ENCODE measurements at regions not wholly inside any gene's neighbourhood (a gene's known extent, or its start where the extent isn't known, plus 50 kb on each side); places are given as distances from the start of the nearest gene placed in this dataset.
"Not testable (repeated sequence)": the region's sequence is repeated elsewhere in the genome, so short reads cannot be mapped to it uniquely, and the experiment has no call there.

DNA sequence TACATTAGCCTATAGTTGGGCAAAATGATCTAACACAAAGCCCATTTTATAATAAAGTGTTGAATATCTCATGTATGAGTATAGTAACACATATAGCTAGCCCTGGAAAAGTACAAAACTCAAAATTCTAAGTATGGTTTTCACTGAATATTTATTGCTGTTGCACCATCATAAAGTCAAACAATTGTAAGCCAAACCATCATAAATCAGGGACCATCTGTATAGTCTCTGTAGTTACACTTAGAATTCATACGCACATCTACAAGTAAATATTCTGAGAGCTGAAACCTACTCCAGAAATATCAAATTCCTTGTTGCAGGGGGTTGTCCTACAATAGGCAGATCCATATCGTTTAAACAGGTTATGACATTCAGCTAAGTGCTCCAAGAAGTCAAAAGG is 817.3 kb downstream of the BCKDHB start:
- DNase-seq (ENCODE audit: low read depth) = no peak

DNA sequence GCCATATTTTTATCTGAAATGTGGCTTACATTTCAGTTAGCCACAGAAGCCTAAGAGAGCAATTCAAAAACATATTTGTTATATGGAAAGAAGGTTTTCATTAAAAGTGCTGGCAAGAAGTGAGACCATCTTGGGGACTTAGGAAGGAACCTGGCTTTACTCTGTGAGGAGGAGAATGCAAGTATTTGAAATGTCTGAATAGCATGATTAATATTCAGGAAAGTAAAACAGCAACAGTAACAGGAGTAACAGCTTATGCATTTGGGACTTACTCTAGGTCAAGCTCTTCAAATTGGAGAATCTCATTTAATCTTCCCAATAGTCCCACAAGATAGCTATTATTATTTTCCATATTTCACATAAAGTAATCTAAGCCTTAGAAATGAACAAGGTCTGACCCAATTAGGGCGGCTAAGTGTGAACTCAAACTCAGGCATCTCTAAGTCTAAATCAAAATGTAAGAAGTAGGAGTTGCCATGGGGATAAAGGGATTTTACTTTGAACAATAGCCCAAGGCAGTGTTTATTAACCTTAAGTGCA is 816.5 kb downstream of the BCKDHB start:
- DNase-seq (ENCODE audit: low read depth) = no peak

DNA sequence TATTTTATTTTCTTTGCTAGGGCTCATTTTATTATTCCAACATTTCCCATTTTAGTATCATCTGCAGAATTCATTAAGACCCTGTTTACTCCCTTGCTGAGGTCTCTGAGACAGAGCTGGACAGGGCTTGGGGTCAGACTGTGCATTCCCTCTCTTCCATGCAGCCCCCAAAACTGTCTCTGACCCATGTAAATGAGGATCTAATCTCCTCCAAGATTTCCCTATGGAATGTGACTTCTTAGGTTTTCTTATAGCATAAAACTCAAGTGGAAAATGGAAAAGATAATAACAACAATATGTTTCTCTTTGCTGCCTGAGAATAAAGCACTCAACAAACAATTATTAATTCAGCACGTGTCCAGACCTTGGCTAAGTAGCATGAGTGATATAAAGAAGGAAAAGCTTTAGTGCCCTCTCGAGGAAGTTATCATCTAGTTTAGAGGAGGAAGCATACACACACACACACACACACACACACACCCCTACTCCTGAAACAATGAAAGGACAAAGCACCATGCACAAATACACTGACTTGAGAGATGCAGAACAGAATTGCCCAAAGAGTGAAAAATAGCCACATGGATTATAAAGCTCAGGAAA is 815.5 kb downstream of the BCKDHB start:
- DNase-seq (ENCODE audit: low read depth) = no peak

DNA sequence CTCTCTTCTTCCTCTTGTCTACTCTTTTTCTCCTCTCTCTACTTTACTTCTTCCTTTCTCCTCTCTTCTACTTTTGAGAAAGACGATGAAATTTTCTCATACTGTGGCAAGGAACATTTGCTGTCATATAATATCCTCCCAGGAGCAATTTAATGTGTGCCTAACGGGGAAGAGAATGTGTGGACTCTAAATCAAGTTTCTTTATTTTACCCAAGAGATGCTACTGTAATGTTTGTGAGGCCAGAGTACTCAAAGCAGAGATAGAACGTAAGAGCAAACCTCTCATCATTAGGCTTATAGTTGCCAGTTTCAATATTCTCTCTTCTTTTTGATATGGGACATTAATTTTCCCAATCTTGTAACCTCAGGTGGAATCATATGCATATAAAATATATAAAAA is 801.4 kb downstream of the BCKDHB start:
- no peak for DNase-seq (ENCODE audit: low read depth)

DNA sequence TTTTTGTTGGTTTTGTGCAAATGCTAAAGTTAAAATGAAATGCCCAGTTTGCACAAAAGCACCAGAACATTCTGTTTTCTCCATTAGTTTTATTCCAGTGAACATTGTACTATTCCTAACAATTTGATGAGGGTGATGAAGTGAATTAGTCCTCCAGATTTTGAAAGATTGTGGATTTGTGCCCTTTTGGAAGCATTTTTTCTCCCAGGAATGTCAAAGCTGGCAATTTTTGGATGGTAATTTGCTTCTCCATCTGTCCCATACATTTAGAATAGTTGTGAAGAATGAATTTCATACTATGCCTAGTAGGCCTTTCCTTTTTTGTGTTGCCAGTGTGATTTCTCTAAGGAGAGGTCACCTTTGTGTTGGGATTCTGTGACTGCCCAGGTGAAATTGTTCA is 797.2 kb downstream of the BCKDHB start:
- DNase-seq (ENCODE audit: low read depth) = no peak

DNA sequence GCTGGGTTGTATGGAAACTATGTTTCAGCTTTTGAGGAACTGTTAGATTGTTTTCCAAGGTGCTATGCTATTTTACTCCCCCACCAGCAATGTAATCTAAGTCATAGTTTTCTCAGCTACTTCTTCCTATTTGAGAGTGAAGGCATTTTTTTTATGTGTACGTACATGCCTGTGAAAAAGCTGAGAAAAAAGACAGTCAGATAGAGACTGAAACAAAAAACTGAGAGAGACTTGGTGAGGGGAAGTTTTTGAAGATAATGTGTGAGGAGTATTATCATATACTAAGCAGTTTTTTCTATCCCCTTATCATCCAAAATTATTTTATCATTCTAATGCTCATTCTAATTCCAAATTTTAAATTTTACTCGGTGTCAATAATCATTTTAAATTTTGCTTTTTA is 780.0 kb downstream of the BCKDHB start:
- no peak for DNase-seq (ENCODE audit: low read depth)

DNA sequence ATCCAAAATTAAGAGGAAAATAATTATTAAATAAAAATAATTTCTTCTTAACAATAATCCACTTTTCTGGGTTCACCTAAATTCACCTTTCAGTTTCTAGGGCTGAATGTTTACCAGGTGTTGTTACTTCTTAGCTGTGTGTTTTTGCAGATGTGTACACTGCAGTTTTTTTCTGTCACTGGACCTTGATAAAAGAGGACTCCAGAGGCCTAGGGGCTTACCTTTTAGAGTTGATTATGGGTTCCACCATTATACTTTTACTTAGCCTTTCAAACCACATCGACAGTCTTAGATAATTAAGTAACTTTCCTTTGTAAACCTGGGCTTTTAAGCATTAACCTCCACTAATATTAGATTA is 766.5 kb downstream of the BCKDHB start:
- no peak for DNase-seq (ENCODE audit: low read depth)

DNA sequence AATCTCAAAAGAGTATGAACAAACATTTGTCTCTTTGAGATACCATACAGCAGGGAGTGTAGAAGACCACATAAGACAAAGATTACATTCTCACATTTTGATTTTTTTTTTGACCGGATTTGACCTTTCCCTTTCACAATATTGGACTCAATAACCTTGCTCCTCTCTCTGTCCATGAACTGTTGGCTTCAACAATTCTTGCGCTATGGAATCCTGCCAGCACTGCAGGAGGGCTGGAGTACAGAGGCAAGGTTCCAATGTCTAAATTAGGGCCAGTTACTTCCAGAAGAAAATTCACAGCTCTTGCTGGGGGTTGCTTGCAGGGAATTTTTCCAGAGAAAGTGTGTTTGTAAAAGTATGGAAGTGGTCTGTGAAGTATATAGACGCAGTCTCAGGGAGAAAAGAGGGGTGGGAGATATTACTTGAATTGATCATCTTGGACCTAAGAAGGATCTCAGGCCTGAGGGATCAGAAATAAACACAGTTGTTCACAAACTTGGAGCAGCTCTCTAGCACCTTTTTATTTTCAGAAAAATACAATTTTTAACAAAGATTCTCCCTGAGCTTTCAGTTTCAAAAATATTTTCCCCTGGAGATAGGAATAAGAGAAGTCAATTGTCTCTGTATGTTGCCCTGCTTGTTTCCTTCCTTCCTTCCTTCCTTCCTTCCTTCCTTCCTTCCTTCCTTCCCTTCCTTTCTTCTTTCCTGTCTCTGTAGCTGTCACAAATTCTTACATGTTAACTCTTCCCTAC is 765.9 kb downstream of the BCKDHB start:
- no peak for DNase-seq (ENCODE audit: low read depth)

DNA sequence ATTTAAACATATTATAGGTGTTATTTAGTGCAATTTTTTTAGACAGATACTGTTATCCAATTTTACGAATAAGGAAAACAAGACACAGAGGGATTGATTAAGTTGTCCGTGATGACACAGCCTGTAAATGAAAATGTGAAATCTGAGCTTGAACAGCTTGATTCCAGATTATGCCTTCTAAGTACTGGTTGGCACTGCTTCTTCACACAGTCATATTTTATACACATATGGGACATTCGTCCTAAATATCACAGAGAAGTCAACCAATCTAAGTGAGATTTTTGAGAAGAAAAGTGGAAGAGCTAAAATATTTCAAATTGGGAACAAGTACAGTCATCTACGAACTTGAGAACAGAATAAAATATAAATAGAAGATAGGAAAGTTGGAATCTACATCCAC is 756.3 kb downstream of the BCKDHB start:
- no peak for DNase-seq (ENCODE audit: low read depth)

DNA sequence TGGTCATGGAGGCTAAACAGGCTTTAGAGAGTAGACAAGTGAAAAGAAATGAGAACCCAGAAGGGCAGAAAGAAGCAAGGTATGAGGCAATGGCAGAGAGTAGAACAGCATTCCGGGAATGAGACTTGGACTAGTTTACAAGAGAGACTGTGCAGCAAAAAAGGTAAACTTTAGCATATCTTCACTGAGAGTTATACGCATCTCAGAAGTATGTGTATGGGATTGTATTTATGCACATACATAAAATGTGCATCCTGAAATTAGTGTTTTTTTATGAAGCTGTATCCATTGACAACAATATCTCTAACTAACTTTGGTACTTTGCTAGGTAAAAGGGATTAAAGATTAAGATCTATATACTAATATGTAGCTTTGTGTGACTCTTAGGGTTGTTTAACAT is 753.6 kb downstream of the BCKDHB start:
- DNase-seq (ENCODE audit: low read depth) = no peak

DNA sequence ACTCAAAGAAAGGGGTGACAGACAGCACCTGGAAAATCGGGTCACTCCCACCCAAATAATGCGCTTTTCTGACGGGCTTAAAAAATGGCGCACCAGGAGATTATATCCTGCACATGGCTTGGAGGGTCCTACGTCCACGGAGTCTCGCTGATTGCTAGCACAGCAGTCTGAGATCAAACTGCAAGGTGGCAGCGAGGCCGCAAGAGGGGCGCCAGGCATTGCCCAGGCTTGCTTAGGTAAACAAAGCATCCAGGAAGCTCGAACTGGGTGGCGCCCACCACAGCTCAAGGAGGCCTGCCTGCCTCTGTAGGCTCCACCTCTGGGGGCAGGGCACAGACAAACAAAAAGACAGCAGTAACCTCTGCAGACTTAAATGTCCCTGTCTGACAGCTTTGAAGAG is 741.5 kb downstream of the BCKDHB start:
- not testable (repeated sequence) for DNase-seq (ENCODE audit: low read depth)

DNA sequence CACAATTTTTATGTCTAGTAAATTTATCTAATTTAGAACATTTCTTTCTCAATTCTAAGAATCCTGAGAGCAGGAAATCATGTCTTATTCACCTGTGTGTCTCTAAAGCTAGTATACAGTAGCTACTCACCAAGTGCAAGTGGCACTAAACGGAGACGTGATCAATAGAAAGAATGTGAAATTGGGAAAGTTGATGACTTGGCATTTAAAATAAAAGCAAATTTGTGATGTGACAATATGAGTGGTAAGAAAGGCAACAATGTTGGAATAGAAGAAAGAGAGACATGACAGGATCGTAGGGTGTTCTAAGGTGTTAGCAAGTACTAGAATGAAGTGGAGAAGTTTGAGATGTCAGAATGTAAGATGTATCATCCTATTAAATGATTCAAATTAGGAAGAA is 725.9 kb downstream of the BCKDHB start:
- no peak for DNase-seq (ENCODE audit: low read depth)

DNA sequence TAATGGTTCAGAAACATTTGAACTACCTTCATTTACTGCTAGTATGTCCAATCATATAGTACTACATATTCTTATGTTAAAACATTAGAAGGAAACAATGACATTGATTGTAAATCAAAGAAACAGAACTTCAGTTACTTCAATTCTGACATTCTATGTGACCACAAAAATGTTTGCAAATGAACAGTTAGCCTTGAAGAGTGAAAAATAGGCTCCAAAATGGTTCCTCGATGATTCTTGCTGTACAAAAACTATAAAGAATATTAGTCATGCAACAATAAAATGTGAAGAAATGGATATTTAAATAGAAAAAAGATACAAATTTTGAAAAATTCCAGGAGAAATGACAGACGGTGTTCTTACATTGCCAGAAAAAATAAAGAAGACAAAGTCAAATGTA is 686.9 kb downstream of the BCKDHB start:
- DNase-seq (ENCODE audit: low read depth) = no peak

DNA sequence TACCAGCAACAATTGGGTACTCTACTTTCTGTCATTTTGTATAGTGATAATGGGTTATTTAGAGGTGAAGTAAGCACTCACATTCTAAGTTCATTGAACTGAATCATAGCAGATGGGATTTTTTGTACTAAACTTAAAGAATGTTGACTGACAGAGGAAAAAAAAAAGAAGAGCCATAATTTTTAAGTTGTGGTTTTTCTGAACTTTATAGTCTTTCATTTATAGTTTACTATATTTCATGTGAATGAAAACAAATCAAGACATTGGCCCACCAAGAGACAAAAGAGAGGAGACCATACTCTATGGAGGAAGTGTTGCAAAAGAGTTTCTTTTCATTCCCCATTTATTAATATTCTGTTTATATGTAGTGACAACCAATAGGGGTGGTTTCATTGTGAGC is 685.7 kb downstream of the BCKDHB start:
- no peak for DNase-seq (ENCODE audit: low read depth)

DNA sequence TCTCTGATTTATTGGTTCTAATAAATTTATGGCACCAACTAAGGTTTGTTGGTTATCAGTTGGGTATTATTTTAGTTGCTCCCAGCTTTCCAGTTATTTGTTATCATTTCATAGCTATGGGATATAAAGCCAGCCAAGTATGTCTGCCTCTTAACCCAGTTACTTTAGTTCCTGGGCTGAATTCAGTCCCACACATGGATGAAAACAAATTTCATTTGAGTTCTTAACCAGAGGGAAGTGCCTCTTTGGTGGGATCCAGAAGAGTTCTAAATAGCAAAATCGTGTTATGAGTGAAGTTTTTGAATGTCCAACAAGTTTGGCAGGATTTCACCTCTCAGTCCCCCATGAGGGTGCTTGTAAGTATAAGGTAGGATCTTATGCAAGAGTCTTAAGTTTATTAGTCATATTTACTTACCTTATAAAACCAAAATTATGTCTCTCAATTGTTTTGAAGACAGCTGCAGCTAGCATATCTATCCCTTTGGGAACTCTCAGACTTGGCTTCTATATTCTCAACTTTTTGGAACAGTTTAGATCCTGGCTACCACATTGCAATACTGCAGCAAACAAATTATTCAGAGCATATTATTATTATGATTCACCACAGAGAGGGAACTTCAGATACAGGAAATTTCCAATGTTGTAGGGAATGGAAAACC is 683.6 kb downstream of the BCKDHB start:
- DNase-seq (ENCODE audit: low read depth) = no peak

DNA sequence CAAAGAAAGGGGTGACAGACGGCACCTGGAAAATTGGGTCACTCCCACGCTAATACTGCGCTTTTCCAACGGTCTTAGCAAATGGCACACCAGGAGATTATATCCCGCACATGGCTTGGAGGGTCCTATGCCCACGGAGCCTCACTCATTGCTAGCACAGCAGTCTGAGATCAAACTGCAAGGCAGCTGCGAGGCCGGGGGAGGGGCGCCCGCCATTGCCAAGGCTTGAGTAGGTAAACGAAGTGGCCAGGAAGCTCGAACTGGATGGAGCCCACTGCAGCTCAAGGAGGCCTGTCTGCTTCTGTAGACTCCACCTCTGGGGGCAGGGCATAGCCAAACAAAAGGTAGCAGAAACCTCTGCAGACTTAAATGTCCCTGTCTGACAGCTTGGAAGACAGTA is 676.8 kb downstream of the BCKDHB start:
- DNase-seq (ENCODE audit: low read depth) = not testable (repeated sequence)

DNA sequence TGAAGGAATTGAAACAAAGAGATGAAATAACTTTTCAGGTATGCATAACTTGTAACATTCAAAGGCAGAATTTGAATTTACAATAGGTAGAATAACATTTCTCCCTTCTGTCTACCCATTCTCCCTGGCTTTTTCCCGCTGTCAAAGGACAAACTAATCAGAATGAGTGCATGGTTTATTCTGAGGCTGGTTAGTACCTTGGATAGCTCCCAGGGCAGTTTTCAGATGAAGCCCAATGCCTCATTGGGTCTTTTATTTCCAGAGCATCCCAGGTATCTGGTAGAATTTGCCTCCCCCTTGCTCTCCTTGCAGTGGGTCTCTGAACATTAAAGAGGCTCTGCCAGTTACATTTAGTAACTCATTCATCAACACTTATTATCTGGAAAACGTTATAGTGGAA is 665.5 kb downstream of the BCKDHB start:
- peak; percentile 16 for DNase-seq (ENCODE audit: low read depth)

DNA sequence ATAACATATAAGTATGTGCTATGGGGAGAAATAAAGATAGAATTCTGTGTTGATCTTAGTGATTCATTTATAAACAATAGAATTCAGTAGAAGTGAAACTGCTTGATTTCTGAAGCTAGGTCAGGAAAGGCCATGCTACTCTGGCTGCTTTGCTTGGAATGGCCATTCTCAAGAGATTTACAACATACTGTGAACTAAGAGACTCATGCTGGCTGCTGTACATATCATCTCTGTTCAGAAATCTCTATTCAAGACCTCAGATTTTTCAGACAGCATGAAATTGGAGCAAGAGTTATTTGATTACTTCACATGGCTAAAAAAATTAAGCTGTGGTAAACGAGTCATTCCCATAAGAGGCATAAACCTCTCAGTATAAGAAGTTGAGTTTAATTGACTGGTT is 662.6 kb downstream of the BCKDHB start:
- DNase-seq (ENCODE audit: low read depth) = peak; percentile 1

DNA sequence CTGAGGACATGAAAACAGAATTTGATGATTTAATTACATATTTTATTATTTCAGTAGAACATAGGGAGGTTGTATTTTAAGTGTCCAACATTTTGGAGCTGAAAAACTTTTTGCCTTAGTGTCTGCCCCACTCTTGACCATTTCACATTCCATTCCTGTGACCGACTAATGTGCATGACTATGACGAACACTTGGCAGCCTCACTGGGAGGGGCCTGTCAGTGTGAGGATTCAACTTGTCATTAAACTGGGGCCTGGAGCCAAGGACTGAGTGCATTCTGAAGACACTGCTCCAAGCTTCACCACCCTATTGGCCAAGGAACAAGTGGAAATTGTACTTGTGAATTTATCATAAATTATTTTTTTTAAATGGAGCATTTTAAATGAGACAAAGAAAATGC is 661.3 kb downstream of the BCKDHB start:
- peak; percentile 29 for DNase-seq (ENCODE audit: low read depth)

DNA sequence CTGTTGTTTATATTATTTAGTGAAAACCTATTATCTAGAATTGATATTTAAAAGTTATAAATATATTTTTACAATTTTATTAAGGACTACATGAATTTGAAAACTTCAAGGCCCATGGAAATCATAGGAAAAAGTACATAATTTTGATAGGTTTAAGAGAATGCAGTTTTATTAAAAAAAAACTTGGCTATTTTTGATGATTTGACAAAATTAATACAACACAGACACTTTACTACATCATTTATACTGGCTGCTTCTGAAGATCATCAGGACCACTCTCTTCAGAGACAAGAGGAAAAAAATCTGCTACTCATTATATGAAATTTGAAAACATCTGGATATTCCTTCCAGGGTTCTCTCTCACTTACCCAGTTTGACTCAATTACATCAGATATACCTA is 637.7 kb downstream of the BCKDHB start:
- DNase-seq (ENCODE audit: low read depth) = no peak

DNA sequence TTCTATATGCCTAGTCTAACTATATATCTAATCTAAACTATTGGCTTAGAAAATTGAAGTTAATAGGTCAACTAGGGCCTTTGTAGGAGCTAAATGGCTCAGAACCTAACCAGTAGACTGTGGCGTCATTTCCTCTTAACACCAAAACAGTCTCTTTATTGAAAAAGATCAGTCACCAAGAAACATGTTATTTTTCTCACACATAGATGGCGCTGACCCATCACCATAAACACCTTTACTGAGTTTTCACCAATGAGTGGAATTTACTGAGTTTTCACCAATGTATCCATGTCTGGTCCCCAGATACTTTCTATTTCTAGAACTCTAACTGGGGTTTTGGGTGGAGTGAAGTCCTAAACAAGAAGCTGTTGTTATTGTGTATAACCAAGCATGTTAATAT is 636.0 kb downstream of the BCKDHB start:
- DNase-seq (ENCODE audit: low read depth) = peak; percentile 33

DNA sequence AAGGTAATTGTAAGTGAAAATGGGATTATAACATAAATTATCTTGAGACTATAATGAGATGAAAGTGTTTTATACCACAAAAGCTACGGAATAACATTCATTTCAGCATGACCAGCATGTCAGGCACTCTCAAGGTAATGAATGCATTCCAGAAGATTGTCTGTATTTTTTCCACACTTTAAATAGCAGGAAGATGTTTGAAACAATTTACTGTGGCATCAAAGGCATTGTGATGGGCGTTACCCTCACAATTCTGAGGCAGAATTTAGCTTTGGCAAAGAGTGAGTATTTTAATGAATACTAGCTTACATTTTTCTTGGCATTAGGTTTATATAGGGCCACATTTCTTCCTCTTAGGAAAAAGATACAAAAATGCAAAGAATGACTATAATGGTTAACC is 627.2 kb downstream of the BCKDHB start:
- DNase-seq (ENCODE audit: low read depth) = no peak

DNA sequence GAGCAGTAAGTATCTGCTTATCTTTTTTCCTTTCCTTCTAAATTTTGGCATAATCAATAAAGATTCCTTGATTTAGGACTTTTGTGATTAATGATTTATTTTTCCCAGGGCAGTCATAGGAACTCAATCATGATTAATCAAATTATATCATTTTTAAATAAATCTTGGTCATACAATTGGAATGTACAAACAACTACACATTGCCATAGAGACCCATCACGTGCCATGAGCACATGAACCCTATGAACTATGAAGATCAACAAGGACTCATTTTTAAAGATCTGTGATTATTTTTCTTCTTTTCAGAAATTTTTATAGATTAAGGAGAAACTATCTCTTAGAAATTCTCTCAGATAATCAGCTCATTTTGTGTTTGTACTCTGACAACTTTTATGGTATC is 622.4 kb downstream of the BCKDHB start:
- no peak for DNase-seq (ENCODE audit: low read depth)
